Adrenal gland (tissue), 9 donors: ENCODE measurements at regions not wholly inside any gene's neighbourhood (a gene's known extent, or its start where the extent isn't known, plus 50 kb on each side); places are given as distances from the start of the nearest gene placed in this dataset.

Experiments used
- DNase-seq, 7 donors: peaks; one replicate each; pipeline ENCODE4 v3.0.0-alpha.2; 2019 to 2020
- H3K27ac ChIP-seq, 5 donors: fragments of 200-600 bp; sonication (generic) in 4 of 5; 1 replicate in 3 of 5; 2 replicates in 2 of 5; pipeline versions ENCODE4 v1.5.1 to v1.8.0; 2016 to 2020; ENCODE audit warnings: mild to moderate bottlenecking in 1 of 5
- H3K27me3 ChIP-seq: fragments of 200-600 bp; 2 replicates; pipeline ENCODE4 v1.8.0; 2021
- H3K36me3 ChIP-seq, 2 donors: fragments of 200-600 bp; replicated peaks in 1 of 2; 1 replicate in 1 of 2; 2 replicates in 1 of 2; pipeline versions ENCODE4 v1.5.1 to v1.8.0; 2018 to 2022
- H3K4me1 ChIP-seq, 2 donors: fragments of 200-600 bp; replicated peaks in 1 of 2; 1 replicate in 1 of 2; 2 replicates in 1 of 2; pipeline versions ENCODE4 v1.5.1 to v1.8.0; 2018 to 2021
- H3K4me3 ChIP-seq, 4 donors: fragments of 200-600 bp; sonication (generic) in 3 of 4; one replicate each; pipeline ENCODE4 v1.5.1; 2016 to 2018
- H3K9me3 ChIP-seq, 3 donors: fragments of 200-600 bp; sonication (generic) in 1 of 3; replicated peaks in 1 of 3; 1 replicate in 2 of 3; 2 replicates in 1 of 3; pipeline versions ENCODE4 v1.5.1 to v1.8.0; 2016 to 2021
- POLR2A ChIP-seq, 2 donors: fragments of 450-650 bp; IDR thresholded peaks; one replicate each; pipeline ENCODE4 v1.6.1; 2017; ENCODE audit warnings: antibody characterized with exemption in 2 of 2, mild to moderate bottlenecking in 2 of 2, moderate library complexity in 1 of 2
- WGBS, 4 donors: extraction: QIAGEN DNeasy Blood & Tissue Kit in 2 of 4; methylation state at CpG; one replicate each; pipeline versions ENCODE4 v1.1.5 to v1.1.7; 2013 to 2017; 5-methylcytosine and 5-hydroxymethylcytosine counted together
- intact Hi-C, 2 donors: fragments of 100-400 bp; cut with DNase I; formaldehyde crosslinking; loops; one replicate each; pipeline versions ENCODE4 v1.14.1 to v1.15.0; 2022 to 2023
- TF ChIP-seq, protein P1 (sequence below), 6 experiments: fragments of 450-650 bp in 4 of 6; fragments of 200-600 bp in 2 of 6; sonication (generic) in 1 of 6; IDR thresholded peaks; 1 replicate in 5 of 6; 2 replicates in 1 of 6; pipeline versions ENCODE4 v1.5.1 to v1.8.0; 2016 to 2021; ENCODE audit warnings: antibody characterized with exemption in 6 of 6, mild to moderate bottlenecking in 2 of 6, moderate library complexity in 1 of 6
- donor health status: healthy with polysubstance abuse.
- donor health status: Bipolar disorder and iron deficiency.
- donor health status: DM: yes; HTN: yes; CAD: no.
- donor health status: DM: no; HTN: no; CAD: no.
- donor health status: DM: no; HTN: no; CAD: no.

DNA sequence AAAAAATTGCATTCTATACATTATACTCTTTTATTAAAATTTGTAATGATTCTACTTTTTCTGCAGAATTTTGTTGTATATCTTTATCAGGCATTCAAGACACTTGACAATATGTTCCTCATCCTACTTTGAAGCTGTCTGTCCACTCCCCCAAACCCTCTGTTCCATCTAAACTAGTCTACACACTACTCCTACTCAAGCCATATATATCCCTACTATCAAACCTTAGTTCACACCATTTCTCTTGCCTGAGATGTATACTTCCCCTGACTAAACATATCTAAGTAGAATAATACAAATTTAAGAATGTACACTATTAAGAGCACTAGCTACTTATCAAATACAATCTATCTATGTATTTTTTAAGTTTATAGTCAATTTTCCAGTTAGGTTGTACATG is 107.1 kb upstream of the FTMT start:
- no peaks in the 10 kb centered on the region for H3K27me3 ChIP-seq
- no peaks in the 10 kb centered on the region for H3K36me3 ChIP-seq
- H3K4me3 ChIP-seq = no peak overlapping the region
- no peaks in the 10 kb centered on the region for H3K4me1 ChIP-seq
- no peak overlapping the region for H3K27ac ChIP-seq
- H3K9me3 ChIP-seq = no peaks in the 10 kb centered on the region
- TF ChIP-seq POLR2A (IDR thresholded peaks at IDR 0.05) = no peak
- TF ChIP-seq, protein P1, sequence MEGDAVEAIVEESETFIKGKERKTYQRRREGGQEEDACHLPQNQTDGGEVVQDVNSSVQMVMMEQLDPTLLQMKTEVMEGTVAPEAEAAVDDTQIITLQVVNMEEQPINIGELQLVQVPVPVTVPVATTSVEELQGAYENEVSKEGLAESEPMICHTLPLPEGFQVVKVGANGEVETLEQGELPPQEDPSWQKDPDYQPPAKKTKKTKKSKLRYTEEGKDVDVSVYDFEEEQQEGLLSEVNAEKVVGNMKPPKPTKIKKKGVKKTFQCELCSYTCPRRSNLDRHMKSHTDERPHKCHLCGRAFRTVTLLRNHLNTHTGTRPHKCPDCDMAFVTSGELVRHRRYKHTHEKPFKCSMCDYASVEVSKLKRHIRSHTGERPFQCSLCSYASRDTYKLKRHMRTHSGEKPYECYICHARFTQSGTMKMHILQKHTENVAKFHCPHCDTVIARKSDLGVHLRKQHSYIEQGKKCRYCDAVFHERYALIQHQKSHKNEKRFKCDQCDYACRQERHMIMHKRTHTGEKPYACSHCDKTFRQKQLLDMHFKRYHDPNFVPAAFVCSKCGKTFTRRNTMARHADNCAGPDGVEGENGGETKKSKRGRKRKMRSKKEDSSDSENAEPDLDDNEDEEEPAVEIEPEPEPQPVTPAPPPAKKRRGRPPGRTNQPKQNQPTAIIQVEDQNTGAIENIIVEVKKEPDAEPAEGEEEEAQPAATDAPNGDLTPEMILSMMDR (IDR thresholded peaks at IDR 0.05) = no peak
- intact Hi-C loops = no loop called here
- no peak for DNase-seq

- H3K27ac ChIP-seq = no peak overlapping the region
- 56 to 74% (median 68%) methylated on average over 1 of the region's 1 CpG for WGBS, 4 donors
- no peaks in the 10 kb centered on the region for H3K27me3 ChIP-seq
- no peaks in the 10 kb centered on the region for H3K36me3 ChIP-seq
- no peaks in the 10 kb centered on the region for H3K4me1 ChIP-seq
- no peak for DNase-seq
- TF ChIP-seq POLR2A (IDR thresholded peaks at IDR 0.05) = no peak
- TF ChIP-seq, protein P1 (IDR thresholded peaks at IDR 0.05) = no peak
- intact Hi-C loops = no loop called here
- H3K9me3 ChIP-seq = no peaks in the 10 kb centered on the region
- no peak overlapping the region for H3K4me3 ChIP-seq
Measured at GRCh38 chr5:121745407-121745806, 106.3 kb upstream of the FTMT start.

DNA sequence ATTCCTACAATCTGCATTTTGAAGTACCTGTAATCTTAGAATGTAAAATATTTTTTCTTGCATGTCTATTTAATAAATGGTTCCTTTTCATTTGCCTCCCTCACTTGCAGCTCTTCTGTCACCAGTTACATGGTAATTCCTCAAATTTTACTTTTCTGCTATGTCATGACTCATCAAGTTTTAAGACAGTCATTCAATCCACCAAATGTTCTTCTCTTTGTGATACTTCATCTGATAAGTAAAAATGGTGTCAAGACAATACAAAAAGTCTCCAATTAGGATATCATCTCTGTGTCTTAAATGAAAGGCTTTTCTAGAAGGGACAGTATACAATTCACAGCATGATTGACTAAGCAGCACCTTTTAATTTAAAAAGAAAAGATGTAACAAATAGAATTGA is 104.9 kb upstream of the FTMT start:
- no peak overlapping the region for H3K4me3 ChIP-seq
- no peak overlapping the region for H3K27ac ChIP-seq
- H3K9me3 ChIP-seq = no peaks in the 10 kb centered on the region
- no peaks in the 10 kb centered on the region for H3K4me1 ChIP-seq
- H3K36me3 ChIP-seq = no peaks in the 10 kb centered on the region
- intact Hi-C loops = no loop called here
- no peaks in the 10 kb centered on the region for H3K27me3 ChIP-seq
- TF ChIP-seq, protein P1 (IDR thresholded peaks at IDR 0.05) = no peak
- DNase-seq = no peak

DNA sequence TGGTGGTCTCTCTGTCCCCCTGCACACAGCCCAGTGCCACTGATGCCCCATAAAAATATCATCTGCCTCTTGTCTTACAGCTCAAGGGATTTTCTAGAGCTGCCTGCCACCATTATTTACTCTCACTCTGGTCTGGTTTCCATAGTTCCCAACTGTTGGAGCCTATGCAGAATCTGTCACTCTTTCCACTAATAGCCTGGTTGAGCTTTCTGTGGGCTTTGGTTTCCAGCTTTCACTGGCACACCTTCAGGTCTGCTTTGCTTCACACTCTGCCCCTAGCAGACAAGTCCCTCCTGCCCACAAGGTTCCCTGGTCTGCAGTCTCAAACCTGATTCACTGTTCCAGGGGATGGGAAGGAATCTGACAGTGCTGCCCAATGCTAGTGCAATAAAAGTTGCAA is 103.0 kb upstream of the FTMT start:
- Histone ChIP-seq H3K4me3 (no peak overlapping the region), H3K27me3 (no peaks in the 10 kb centered on the region), H3K36me3 (no peaks in the 10 kb centered on the region), H3K4me1 (no peaks in the 10 kb centered on the region), H3K27ac (no peak overlapping the region), H3K9me3 (no peaks in the 10 kb centered on the region)
- TF ChIP-seq, protein P1 (IDR thresholded peaks at IDR 0.05) = no peak
- TF ChIP-seq POLR2A (IDR thresholded peaks at IDR 0.05) = no peak
- no peak for DNase-seq
- intact Hi-C loops = no loop called here

- TF ChIP-seq, protein P1 (IDR thresholded peaks at IDR 0.05) = no peak
- TF ChIP-seq POLR2A (IDR thresholded peaks at IDR 0.05) = no peak
- no peak overlapping the region for H3K27ac ChIP-seq
- WGBS, 4 donors = 82 to 92% (median 88%) methylated on average over 1 of the region's 1 CpG
- H3K9me3 ChIP-seq = no peaks in the 10 kb centered on the region
- no peaks in the 10 kb centered on the region for H3K27me3 ChIP-seq
- no peak for DNase-seq
- H3K4me3 ChIP-seq = no peak overlapping the region
- H3K36me3 ChIP-seq = no peaks in the 10 kb centered on the region
- no peaks in the 10 kb centered on the region for H3K4me1 ChIP-seq
- intact Hi-C loops = no loop called here
Measured at GRCh38 chr5:121752149-121752548, 99.5 kb upstream of the FTMT start.
